ENCODE measurements at regions not wholly inside any gene's neighbourhood (a gene's known extent, or its start where the extent isn't known, plus 50 kb on each side); places are given as distances from the start of the nearest gene placed in this dataset.

DNA sequence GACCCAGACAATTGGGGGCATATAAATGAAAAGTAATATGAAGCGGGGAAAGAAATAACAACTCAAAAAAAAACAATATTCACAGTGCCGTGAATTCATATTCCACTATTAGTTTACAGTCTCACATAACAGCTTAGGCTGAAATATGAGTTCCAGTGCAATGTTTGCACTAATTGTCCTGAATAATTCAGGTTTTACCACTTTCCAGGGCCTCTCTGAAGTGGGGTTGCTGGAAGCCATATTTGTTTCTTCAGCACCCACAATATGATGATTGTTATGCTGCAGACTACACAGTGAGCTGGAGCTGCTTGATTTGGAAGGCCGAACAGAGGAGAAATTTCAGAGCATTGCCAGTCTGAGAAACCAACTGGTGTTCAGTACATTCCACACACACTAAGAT is 894.5 kb upstream of the ACVR2A start:
- Histone ChIP-seq H3K4me3 (ENCODE audit: low read length in 3 of 3) (no peak overlapping the region), H3K27ac (ENCODE audit: low read depth in 2 of 2, low read length in 2 of 2) (no peak overlapping the region), H3K9me3 (ENCODE audit: control insufficient read depth in 2 of 3, insufficient read depth in 1 of 3, low read length in 3 of 3) (no peaks in the 10 kb centered on the region), H3K4me1 (ENCODE audit: control insufficient read depth in 2 of 3, insufficient read depth in 2 of 3, low read depth in 1 of 3, low read length in 3 of 3) (no peaks in the 10 kb centered on the region), H3K27me3 (ENCODE audit: control insufficient read depth, insufficient read depth, low read length) (no peaks in the 10 kb centered on the region), H3K9ac (ENCODE audit: low read length in 3 of 3) (no peak overlapping the region), H3K36me3 (ENCODE audit: control insufficient read depth in 2 of 3, insufficient read depth in 3 of 3, low read length in 3 of 3) (no peaks in the 10 kb centered on the region)
- peak in 1 of 5 donors; percentile 14 for DNase-seq
- TF ChIP-seq, protein P1, sequence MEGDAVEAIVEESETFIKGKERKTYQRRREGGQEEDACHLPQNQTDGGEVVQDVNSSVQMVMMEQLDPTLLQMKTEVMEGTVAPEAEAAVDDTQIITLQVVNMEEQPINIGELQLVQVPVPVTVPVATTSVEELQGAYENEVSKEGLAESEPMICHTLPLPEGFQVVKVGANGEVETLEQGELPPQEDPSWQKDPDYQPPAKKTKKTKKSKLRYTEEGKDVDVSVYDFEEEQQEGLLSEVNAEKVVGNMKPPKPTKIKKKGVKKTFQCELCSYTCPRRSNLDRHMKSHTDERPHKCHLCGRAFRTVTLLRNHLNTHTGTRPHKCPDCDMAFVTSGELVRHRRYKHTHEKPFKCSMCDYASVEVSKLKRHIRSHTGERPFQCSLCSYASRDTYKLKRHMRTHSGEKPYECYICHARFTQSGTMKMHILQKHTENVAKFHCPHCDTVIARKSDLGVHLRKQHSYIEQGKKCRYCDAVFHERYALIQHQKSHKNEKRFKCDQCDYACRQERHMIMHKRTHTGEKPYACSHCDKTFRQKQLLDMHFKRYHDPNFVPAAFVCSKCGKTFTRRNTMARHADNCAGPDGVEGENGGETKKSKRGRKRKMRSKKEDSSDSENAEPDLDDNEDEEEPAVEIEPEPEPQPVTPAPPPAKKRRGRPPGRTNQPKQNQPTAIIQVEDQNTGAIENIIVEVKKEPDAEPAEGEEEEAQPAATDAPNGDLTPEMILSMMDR (IDR thresholded peaks at IDR 0.05; ENCODE audit: borderline replicate concordance, extremely low read depth, insufficient read depth) = no peak
- intact Hi-C loops (cut with DNase I) = no loop called here
- FAIRE-seq = no peak

- FAIRE-seq (no peak), DNase-seq (no peak)
- Histone ChIP-seq H3K27ac (ENCODE audit: low read depth in 2 of 2, low read length in 2 of 2) (no peak overlapping the region), H3K4me3 (ENCODE audit: low read length in 3 of 3) (no peak overlapping the region), H3K36me3 (ENCODE audit: control insufficient read depth in 2 of 3, insufficient read depth in 3 of 3, low read length in 3 of 3) (no peaks in the 10 kb centered on the region), H3K27me3 (ENCODE audit: control insufficient read depth, insufficient read depth, low read length) (no peaks in the 10 kb centered on the region), H3K4me1 (ENCODE audit: control insufficient read depth in 2 of 3, insufficient read depth in 2 of 3, low read depth in 1 of 3, low read length in 3 of 3) (no peaks in the 10 kb centered on the region), H3K9ac (ENCODE audit: low read length in 3 of 3) (no peak overlapping the region), H3K9me3 (ENCODE audit: control insufficient read depth in 2 of 3, insufficient read depth in 1 of 3, low read length in 3 of 3) (no peaks in the 10 kb centered on the region)
- TF ChIP-seq, protein P1 (IDR thresholded peaks at IDR 0.05; ENCODE audit: borderline replicate concordance, extremely low read depth, insufficient read depth) = no peak
- intact Hi-C loops (cut with DNase I) = no loop called here
These were observed 895.4 kb upstream of the ACVR2A start for GRCh38 chr2:146949400-146949799.

- H3K27ac ChIP-seq (ENCODE audit: low read depth in 2 of 2, low read length in 2 of 2) = no peak overlapping the region
- peaks cover 0 to 2% (median 0%) of the 10 kb centered on the region in 3 donors for H3K4me1 ChIP-seq (ENCODE audit: control insufficient read depth in 2 of 3, insufficient read depth in 2 of 3, low read depth in 1 of 3, low read length in 3 of 3)
- H3K4me3 ChIP-seq (ENCODE audit: low read length in 3 of 3) = no peak overlapping the region
- FAIRE-seq (no peak), DNase-seq (peak in 1 of 5 donors; percentile 18)
- H3K36me3 ChIP-seq (ENCODE audit: control insufficient read depth in 2 of 3, insufficient read depth in 3 of 3, low read length in 3 of 3) = no peaks in the 10 kb centered on the region
- H3K9me3 ChIP-seq (ENCODE audit: control insufficient read depth in 2 of 3, insufficient read depth in 1 of 3, low read length in 3 of 3) = no peaks in the 10 kb centered on the region
- intact Hi-C loops (cut with DNase I) = no loop called here
- no peaks in the 10 kb centered on the region for H3K27me3 ChIP-seq (ENCODE audit: control insufficient read depth, insufficient read depth, low read length)
- TF ChIP-seq, protein P1 (IDR thresholded peaks at IDR 0.05; ENCODE audit: borderline replicate concordance, extremely low read depth, insufficient read depth) = no peak
- no peak overlapping the region for H3K9ac ChIP-seq (ENCODE audit: low read length in 3 of 3)
These were observed 900.2 kb upstream of the ACVR2A start for GRCh38 chr2:146944601-146945000.

Data from kidney (tissue), 13 donors.